ENCODE measurements at regions not wholly inside any gene's neighbourhood (a gene's known extent, or its start where the extent isn't known, plus 50 kb on each side); places are given as distances from the start of the nearest gene placed in this dataset.
"Not testable (repeated sequence)": the region's sequence is repeated elsewhere in the genome, so short reads cannot be mapped to it uniquely, and the experiment has no call there.

- peak; percentile 52 for DNase-seq (ENCODE audit: low read depth)
Observed at GRCh38 chrY:7310482-7311269, 399.1 kb upstream of the AMELY start.

- DNase-seq (ENCODE audit: low read depth) = no peak
Observed at GRCh38 chrY:7308816-7309215, 397.3 kb upstream of the AMELY start.

GRCh38 chrY:7302306-7302705 is 390.8 kb upstream of the AMELY start:
- no peak for DNase-seq (ENCODE audit: low read depth)

- no peak for DNase-seq (ENCODE audit: low read depth)
Observed at GRCh38 chrY:7299960-7300359, 388.4 kb upstream of the AMELY start.

GRCh38 chrY:7292113-7292512 is 380.6 kb upstream of the AMELY start:
- DNase-seq (ENCODE audit: low read depth) = no peak

GRCh38 chrY:7289889-7290833 is 378.6 kb upstream of the AMELY start:
- no peak for DNase-seq (ENCODE audit: low read depth)

- no peak for DNase-seq (ENCODE audit: low read depth)
Observed at GRCh38 chrY:7288611-7289010, 377.1 kb upstream of the AMELY start.

- DNase-seq (ENCODE audit: low read depth) = not testable (repeated sequence)
Observed at GRCh38 chrY:7287963-7288362, 376.4 kb upstream of the AMELY start.

GRCh38 chrY:7285388-7285787 is 373.8 kb upstream of the AMELY start:
- no peak for DNase-seq (ENCODE audit: low read depth)

- no peak for DNase-seq (ENCODE audit: low read depth)
Observed at GRCh38 chrY:7283001-7283400, 371.4 kb upstream of the AMELY start.

GRCh38 chrY:7280151-7280740 is 368.7 kb upstream of the AMELY start:
- not testable (repeated sequence) for DNase-seq (ENCODE audit: low read depth)

GRCh38 chrY:7275751-7276150 is 364.2 kb upstream of the AMELY start:
- DNase-seq (ENCODE audit: low read depth) = no peak

- no peak for DNase-seq (ENCODE audit: low read depth)
Observed at GRCh38 chrY:7275014-7275413, 363.5 kb upstream of the AMELY start.

- DNase-seq (ENCODE audit: low read depth) = no peak
Observed at GRCh38 chrY:7274369-7274913, 362.9 kb upstream of the AMELY start.

GRCh38 chrY:7273587-7274203 is 362.1 kb upstream of the AMELY start:
- peak; percentile 80 for DNase-seq (ENCODE audit: low read depth)

- DNase-seq (ENCODE audit: low read depth) = peak; percentile 48
Observed at GRCh38 chrY:7272556-7273195, 361.1 kb upstream of the AMELY start.

GRCh38 chrY:7263773-7264172 is 352.2 kb upstream of the AMELY start:
- no peak for DNase-seq (ENCODE audit: low read depth)

- DNase-seq (ENCODE audit: low read depth) = no peak
Observed at GRCh38 chrY:7262531-7262930, 351.0 kb upstream of the AMELY start.

GRCh38 chrY:7261254-7261653 is 349.7 kb upstream of the AMELY start:
- DNase-seq (ENCODE audit: low read depth) = no peak

GRCh38 chrY:7240101-7240500 is 328.5 kb upstream of the AMELY start:
- DNase-seq (ENCODE audit: low read depth) = peak; percentile 1

- no peak for DNase-seq (ENCODE audit: low read depth)
Observed at GRCh38 chrY:7211971-7212370, 300.4 kb upstream of the AMELY start.
